Stimulated activated CD4-positive, alpha-beta T cell treated with anti-CD3 and anti-CD28 coated beads, TNF-alpha, amount 100 ng/mL, for 4 hours (primary cell): ENCODE measurements at regions not wholly inside any gene's neighbourhood (a gene's known extent, or its start where the extent isn't known, plus 50 kb on each side); places are given as distances from the start of the nearest gene placed in this dataset.

Experiments
- DNase-seq, 3 experiments: peaks; one replicate each; pipeline ENCODE4 v3.0.0-alpha.2; 2020; ENCODE audit warnings: low read depth in 3 of 3

- no peak for DNase-seq
These were observed 97.1 kb downstream of the JCAD start for GRCh38 chr10:29962166-29962850.

- no peak for DNase-seq
These were observed 98.0 kb downstream of the JCAD start for GRCh38 chr10:29961351-29961750.

- no peak for DNase-seq
These were observed 99.1 kb downstream of the JCAD start for GRCh38 chr10:29960261-29960660.

GRCh38 chr10:29959586-29959985 is 99.8 kb downstream of the JCAD start:
- no peak for DNase-seq

- DNase-seq = no peak
These were observed 100.9 kb downstream of the JCAD start for GRCh38 chr10:29958440-29958839.

- no peak for DNase-seq
These were observed 101.5 kb downstream of the JCAD start for GRCh38 chr10:29957907-29958331.

- DNase-seq = no peak
These were observed 102.2 kb downstream of the JCAD start for GRCh38 chr10:29957236-29957635.

- no peak for DNase-seq
These were observed 103.0 kb downstream of the JCAD start for GRCh38 chr10:29956335-29956924.

GRCh38 chr10:29955329-29955935 is 104.0 kb downstream of the JCAD start:
- DNase-seq = no peak

GRCh38 chr10:29951441-29951931 is 107.9 kb downstream of the JCAD start:
- no peak for DNase-seq

GRCh38 chr10:29950391-29950790 is 109.0 kb downstream of the JCAD start:
- no peak for DNase-seq

GRCh38 chr10:29949411-29950011 is 109.9 kb downstream of the JCAD start:
- no peak for DNase-seq

- no peak for DNase-seq
These were observed 110.5 kb downstream of the JCAD start for GRCh38 chr10:29948881-29949355.

- DNase-seq = no peak
These were observed 111.7 kb downstream of the JCAD start for GRCh38 chr10:29947701-29948060.

GRCh38 chr10:29946953-29947700 is 112.3 kb downstream of the JCAD start:
- DNase-seq = no peak

GRCh38 chr10:29946614-29946952 is 112.8 kb downstream of the JCAD start:
- DNase-seq = no peak

- DNase-seq = no peak
These were observed 117.9 kb downstream of the JCAD start for GRCh38 chr10:29941476-29941875.

GRCh38 chr10:29932991-29933390 is 126.4 kb downstream of the JCAD start:
- no peak for DNase-seq

- no peak for DNase-seq
These were observed 127.6 kb downstream of the JCAD start for GRCh38 chr10:29931833-29932232.

GRCh38 chr10:29929006-29929405 is 130.4 kb downstream of the JCAD start:
- no peak for DNase-seq

GRCh38 chr10:29926693-29927048 is 132.7 kb downstream of the JCAD start:
- no peak for DNase-seq
